HEK293T (cell line): ENCODE measurements at regions not wholly inside any gene's neighbourhood (a gene's known extent, or its start where the extent isn't known, plus 50 kb on each side); places are given as distances from the start of the nearest gene placed in this dataset.

Experiments
- BHLHE40 ChIP-seq: fragments of 450-650 bp; IDR thresholded peaks from 2 replicates; pipeline ENCODE4 v1.6.1; 2016; ENCODE audit warnings: mild to moderate bottlenecking, moderate library complexity, borderline replicate concordance
- ELF4 ChIP-seq: fragments of 450-650 bp; IDR thresholded peaks from 2 replicates; pipeline ENCODE4 v1.6.1; 2017; ENCODE audit warnings: antibody characterized with exemption
- FOXA1 ChIP-seq: fragments of 450-650 bp; IDR thresholded peaks from 2 replicates; pipeline ENCODE4 v1.6.1; 2016; ENCODE audit warnings: mild to moderate bottlenecking
- FOXK2 ChIP-seq: fragments of 450-650 bp; IDR thresholded peaks from 2 replicates; pipeline ENCODE4 v1.6.1; 2016; ENCODE audit warnings: mild to moderate bottlenecking
- FOXM1 ChIP-seq: fragments of 450-650 bp; IDR thresholded peaks from 2 replicates; pipeline ENCODE4 v1.6.1; 2017; ENCODE audit warnings: mild to moderate bottlenecking, borderline replicate concordance
- HDGF ChIP-seq: fragments of 450-650 bp; IDR thresholded peaks from 2 replicates; pipeline ENCODE4 v1.6.1; 2017; ENCODE audit warnings: antibody characterized with exemption, borderline replicate concordance
- L3MBTL2 ChIP-seq: fragments of 450-650 bp; conservative IDR thresholded peaks from 2 replicates; pipeline ENCODE4 v1.6.1; 2016; ENCODE audit warnings: mild to moderate bottlenecking
- PKNOX1 ChIP-seq: fragments of 450-650 bp; IDR thresholded peaks from 2 replicates; pipeline ENCODE4 v1.6.1; 2016
- SP1 ChIP-seq: fragments of 450-650 bp; IDR thresholded peaks from 2 replicates; pipeline ENCODE4 v1.6.1; 2017
- SUZ12 ChIP-seq: fragments of 450-650 bp; IDR thresholded peaks from 2 replicates; pipeline ENCODE4 v1.6.1; 2016; ENCODE audit warnings: mild to moderate bottlenecking
- TARDBP ChIP-seq: fragments of 450-650 bp; IDR thresholded peaks from 2 replicates; pipeline ENCODE4 v1.6.1; 2016
- ZNF384 ChIP-seq: fragments of 450-650 bp; IDR thresholded peaks from 2 replicates; pipeline ENCODE4 v1.6.1; 2016

GRCh38 chr2:153218851-153219250 lies 259.7 kb downstream of the RPRM start:
- TF ChIP-seq ZNF384: no peak
- no peak for TF ChIP-seq ELF4
- no peak for TF ChIP-seq TARDBP
- no peak for TF ChIP-seq PKNOX1
- no peak for TF ChIP-seq FOXA1
- TF ChIP-seq L3MBTL2: no peak
- TF ChIP-seq FOXK2: no peak
- no peak for TF ChIP-seq SUZ12
- no peak for TF ChIP-seq FOXM1
- no peak for TF ChIP-seq SP1
- TF ChIP-seq BHLHE40: no peak
- TF ChIP-seq HDGF: no peak
